GM12865 (cell line): ENCODE measurements at regions not wholly inside any gene's neighbourhood (a gene's known extent, or its start where the extent isn't known, plus 50 kb on each side); places are given as distances from the start of the nearest gene placed in this dataset.
"Not testable (repeated sequence)": the region's sequence is repeated elsewhere in the genome, so short reads cannot be mapped to it uniquely, and the experiment has no call there.

Experiments used
- DNase-seq: peaks from one replicate; pipeline ENCODE4 v3.0.0; 2010; ENCODE audit warnings: low read depth
- H3K4me3 ChIP-seq: 2 replicates; pipeline ENCODE4 v1.5.1; 2011; ENCODE audit warnings: mild to moderate bottlenecking, low read depth, low read length, control low read depth
- CTCF ChIP-seq: IDR thresholded peaks from 2 replicates; pipeline ENCODE4 v1.5.1; 2011; ENCODE audit warnings: low read length, control low read depth, low read depth, inconsistent platforms; ENCODE audit not compliant: insufficient read depth; ENCODE audit errors: missing control alignments

- no peak overlapping the region for H3K4me3 ChIP-seq
- no peak for DNase-seq
- no peak for TF ChIP-seq CTCF
Measured at GRCh38 chr2:126979039-126980003, 80.6 kb downstream of the TEX51 start.

- TF ChIP-seq CTCF, result no peak
- no peak overlapping the region for H3K4me3 ChIP-seq
- no peak for DNase-seq
Measured at GRCh38 chr2:126981476-126981875, 82.8 kb downstream of the TEX51 start.

GRCh38 chr2:126982935-126983334 is 84.2 kb downstream of the TEX51 start:
- DNase-seq, result no peak
- H3K4me3 ChIP-seq, result no peak overlapping the region
- no peak for TF ChIP-seq CTCF

- TF ChIP-seq CTCF, result no peak
- H3K4me3 ChIP-seq, result no peak overlapping the region
- no peak for DNase-seq
Measured at GRCh38 chr2:126986631-126987187, 88.0 kb downstream of the TEX51 start.

- no peak for DNase-seq
- H3K4me3 ChIP-seq, result no peak overlapping the region
- TF ChIP-seq CTCF, result no peak
Measured at GRCh38 chr2:126988482-126988881, 89.8 kb downstream of the TEX51 start.

GRCh38 chr2:126989064-126989463 is 90.4 kb downstream of the TEX51 start:
- H3K4me3 ChIP-seq, DNase-seq: not testable (repeated sequence)

- no peak for TF ChIP-seq CTCF
- no peak overlapping the region for H3K4me3 ChIP-seq
- DNase-seq, result no peak
Measured at GRCh38 chr2:126990200-126990599, 91.5 kb downstream of the TEX51 start.
